ENCODE measurements at regions not wholly inside any gene's neighbourhood (a gene's known extent, or its start where the extent isn't known, plus 50 kb on each side); places are given as distances from the start of the nearest gene placed in this dataset.

DNA sequence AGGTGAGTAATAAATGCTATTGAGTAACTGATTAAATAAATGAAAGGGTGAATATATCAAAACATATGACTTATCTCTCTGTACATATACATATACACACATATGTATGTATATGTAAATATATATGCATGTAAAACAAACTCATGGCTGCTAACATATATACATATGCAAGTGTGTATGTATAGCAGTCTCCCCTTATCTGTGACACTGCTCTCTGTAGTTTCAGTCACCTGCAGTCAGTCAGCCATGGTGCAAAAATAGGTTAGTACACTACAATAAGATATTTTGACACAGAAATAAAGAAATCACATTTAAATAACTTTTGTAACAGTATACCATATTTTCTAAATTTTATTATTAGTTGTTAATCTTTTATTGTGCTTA lies 467.4 kb downstream of the EPHA5 start:
- Histone ChIP-seq H4K20me1 (ENCODE audit: insufficient read depth, low read length) (no peaks in the 10 kb centered on the region), H3K9me3 (ENCODE audit: insufficient read depth, low read length, severe bottlenecking) (no peaks in the 10 kb centered on the region), H2AFZ (ENCODE audit: low read depth, low read length) (no peak overlapping the region), H3K27me3 (ENCODE audit: insufficient read depth, low read length, poor library complexity) (no peaks in the 10 kb centered on the region), H3K9ac (ENCODE audit: low read depth, low read length) (no peak overlapping the region), H3K27ac (ENCODE audit: low read length) (no peak overlapping the region), H3K4me2 (ENCODE audit: insufficient read depth, low read length) (no peak overlapping the region), H3K4me3 (ENCODE audit: low read depth in 1 of 2, low read length in 2 of 2) (no peak overlapping the region), H3K4me1 (ENCODE audit: insufficient read depth, low read length) (no peaks in the 10 kb centered on the region), H3K79me2 (ENCODE audit: insufficient read depth, low read length) (no peaks in the 10 kb centered on the region), H3K36me3 (ENCODE audit: insufficient read depth, low read length) (no peaks in the 10 kb centered on the region)
- TF ChIP-seq, protein P1, sequence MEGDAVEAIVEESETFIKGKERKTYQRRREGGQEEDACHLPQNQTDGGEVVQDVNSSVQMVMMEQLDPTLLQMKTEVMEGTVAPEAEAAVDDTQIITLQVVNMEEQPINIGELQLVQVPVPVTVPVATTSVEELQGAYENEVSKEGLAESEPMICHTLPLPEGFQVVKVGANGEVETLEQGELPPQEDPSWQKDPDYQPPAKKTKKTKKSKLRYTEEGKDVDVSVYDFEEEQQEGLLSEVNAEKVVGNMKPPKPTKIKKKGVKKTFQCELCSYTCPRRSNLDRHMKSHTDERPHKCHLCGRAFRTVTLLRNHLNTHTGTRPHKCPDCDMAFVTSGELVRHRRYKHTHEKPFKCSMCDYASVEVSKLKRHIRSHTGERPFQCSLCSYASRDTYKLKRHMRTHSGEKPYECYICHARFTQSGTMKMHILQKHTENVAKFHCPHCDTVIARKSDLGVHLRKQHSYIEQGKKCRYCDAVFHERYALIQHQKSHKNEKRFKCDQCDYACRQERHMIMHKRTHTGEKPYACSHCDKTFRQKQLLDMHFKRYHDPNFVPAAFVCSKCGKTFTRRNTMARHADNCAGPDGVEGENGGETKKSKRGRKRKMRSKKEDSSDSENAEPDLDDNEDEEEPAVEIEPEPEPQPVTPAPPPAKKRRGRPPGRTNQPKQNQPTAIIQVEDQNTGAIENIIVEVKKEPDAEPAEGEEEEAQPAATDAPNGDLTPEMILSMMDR (IDR thresholded peaks at IDR 0.05; ENCODE audit: borderline replicate concordance, extremely low read depth, low read length, poor library complexity, severe bottlenecking): no peak
- TF ChIP-seq EZH2 (IDR thresholded peaks at IDR 0.05; ENCODE audit: borderline replicate concordance, low read depth, low read length, severe bottlenecking): no peak
- DNase-seq: no peak
- no peak for ATAC-seq (ENCODE audit: insufficient read depth, low read depth)

DNA sequence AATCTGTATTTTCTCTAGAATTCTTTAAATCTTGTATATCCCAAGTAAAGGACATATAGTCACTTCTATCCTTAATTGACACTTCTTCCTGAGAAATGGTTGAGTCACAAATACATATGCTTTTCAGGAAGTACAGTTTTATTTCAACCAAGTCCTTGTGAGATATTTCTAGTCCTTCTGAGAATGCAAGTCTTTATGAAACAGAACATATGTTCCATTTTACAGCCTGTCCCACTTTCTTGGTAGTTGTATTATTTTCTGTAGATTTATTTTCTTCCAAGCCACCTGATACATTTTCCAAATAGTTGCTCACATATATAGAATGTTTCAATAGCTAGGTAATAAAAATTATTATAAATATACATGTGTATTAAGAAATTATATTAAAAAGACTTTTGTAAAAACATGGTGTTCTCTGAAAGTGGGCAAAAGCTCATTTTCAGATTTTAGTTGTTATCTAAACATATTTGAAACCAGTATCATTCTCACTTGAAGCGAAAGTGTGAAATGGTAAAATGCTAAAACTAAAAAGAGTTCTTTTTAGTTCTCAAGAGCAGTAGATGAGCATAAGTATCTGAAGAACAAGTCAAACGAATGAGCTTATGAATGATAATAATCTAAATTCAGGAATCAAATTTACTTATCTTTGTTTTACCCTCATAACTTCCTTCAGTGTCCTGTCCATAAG lies 468.0 kb downstream of the EPHA5 start:
- Histone ChIP-seq H3K4me2 (ENCODE audit: insufficient read depth, low read length) (no peak overlapping the region), H3K4me1 (ENCODE audit: insufficient read depth, low read length) (no peaks in the 10 kb centered on the region), H3K27me3 (ENCODE audit: insufficient read depth, low read length, poor library complexity) (no peaks in the 10 kb centered on the region), H2AFZ (ENCODE audit: low read depth, low read length) (no peak overlapping the region), H3K9ac (ENCODE audit: low read depth, low read length) (no peak overlapping the region), H4K20me1 (ENCODE audit: insufficient read depth, low read length) (no peaks in the 10 kb centered on the region), H3K4me3 (ENCODE audit: low read depth in 1 of 2, low read length in 2 of 2) (no peak overlapping the region), H3K9me3 (ENCODE audit: insufficient read depth, low read length, severe bottlenecking) (no peaks in the 10 kb centered on the region), H3K79me2 (ENCODE audit: insufficient read depth, low read length) (no peaks in the 10 kb centered on the region), H3K27ac (ENCODE audit: low read length) (no peak overlapping the region), H3K36me3 (ENCODE audit: insufficient read depth, low read length) (no peaks in the 10 kb centered on the region)
- ATAC-seq (ENCODE audit: insufficient read depth, low read depth): no peak
- no peak for DNase-seq
- TF ChIP-seq, protein P1 (IDR thresholded peaks at IDR 0.05; ENCODE audit: borderline replicate concordance, extremely low read depth, low read length, poor library complexity, severe bottlenecking): no peak
- no peak for TF ChIP-seq EZH2 (IDR thresholded peaks at IDR 0.05; ENCODE audit: borderline replicate concordance, low read depth, low read length, severe bottlenecking)

DNA sequence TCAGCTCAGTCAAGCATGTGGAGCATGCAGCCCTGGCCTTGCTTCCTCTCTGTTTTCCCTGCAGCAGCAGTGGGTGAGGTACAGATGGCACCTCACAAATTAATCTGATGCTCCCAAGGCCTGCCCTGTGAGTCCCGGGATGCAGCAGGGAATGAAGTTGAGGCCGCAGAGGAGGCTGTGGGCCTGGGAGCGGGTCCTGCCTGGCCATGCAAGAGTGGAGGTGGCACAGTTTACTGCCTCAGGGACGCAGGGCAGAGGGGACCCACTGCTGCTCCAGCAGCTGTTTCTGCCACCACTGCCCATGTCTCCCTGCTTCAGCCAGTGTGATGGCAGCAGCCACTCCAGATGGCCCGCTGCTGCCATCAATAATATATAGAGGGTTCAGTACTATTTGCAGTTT lies 474.6 kb downstream of the EPHA5 start:
- no peak overlapping the region for H3K4me3 ChIP-seq (ENCODE audit: low read depth in 1 of 2, low read length in 2 of 2)
- no peak for DNase-seq
- H3K27me3 ChIP-seq (ENCODE audit: insufficient read depth, low read length, poor library complexity): no peaks in the 10 kb centered on the region
- peaks cover 6% of the 10 kb centered on the region for H3K9me3 ChIP-seq (ENCODE audit: insufficient read depth, low read length, severe bottlenecking)
- H4K20me1 ChIP-seq (ENCODE audit: insufficient read depth, low read length): no peaks in the 10 kb centered on the region
- no peak overlapping the region for H3K27ac ChIP-seq (ENCODE audit: low read length)
- H3K36me3 ChIP-seq (ENCODE audit: insufficient read depth, low read length): no peaks in the 10 kb centered on the region
- H2AFZ ChIP-seq (ENCODE audit: low read depth, low read length): no peak overlapping the region; the same call in 1 of the 2 replicates
- no peak overlapping the region for H3K9ac ChIP-seq (ENCODE audit: low read depth, low read length)
- H3K4me1 ChIP-seq (ENCODE audit: insufficient read depth, low read length): no peaks in the 10 kb centered on the region
- TF ChIP-seq EZH2 (IDR thresholded peaks at IDR 0.05; ENCODE audit: borderline replicate concordance, low read depth, low read length, severe bottlenecking): no peak
- TF ChIP-seq, protein P1 (IDR thresholded peaks at IDR 0.05; ENCODE audit: borderline replicate concordance, extremely low read depth, low read length, poor library complexity, severe bottlenecking): no peak
- no peak for ATAC-seq (ENCODE audit: insufficient read depth, low read depth)
- no peaks in the 10 kb centered on the region for H3K79me2 ChIP-seq (ENCODE audit: insufficient read depth, low read length)
- no peak overlapping the region for H3K4me2 ChIP-seq (ENCODE audit: insufficient read depth, low read length)
